GM12872 (cell line): ENCODE measurements at regions not wholly inside any gene's neighbourhood (a gene's known extent, or its start where the extent isn't known, plus 50 kb on each side); places are given as distances from the start of the nearest gene placed in this dataset.

Source experiments
- CTCF ChIP-seq: IDR thresholded peaks from 3 replicates; pipeline ENCODE4 v1.5.1; 2011; ENCODE audit warnings: low read depth, mild to moderate bottlenecking, low read length, moderate library complexity; ENCODE audit not compliant: insufficient read depth

GRCh38 chr9:80791836-80792235, 897.5 kb downstream of the TLE1 start:
- TF ChIP-seq CTCF = no peak

GRCh38 chr9:80790764-80791163, 898.6 kb downstream of the TLE1 start:
- no peak for TF ChIP-seq CTCF

GRCh38 chr9:80789831-80790230, 899.5 kb downstream of the TLE1 start:
- no peak for TF ChIP-seq CTCF

- no peak for TF ChIP-seq CTCF
These were observed 901.7 kb downstream of the TLE1 start for GRCh38 chr9:80787636-80788035.

- no peak for TF ChIP-seq CTCF
These were observed 904.7 kb downstream of the TLE1 start for GRCh38 chr9:80784647-80785046.

- no peak for TF ChIP-seq CTCF
These were observed 913.4 kb downstream of the TLE1 start for GRCh38 chr9:80775971-80776370.

- TF ChIP-seq CTCF = no peak
These were observed 913.8 kb downstream of the TLE1 start for GRCh38 chr9:80775530-80775929.
